ENCODE measurements at regions not wholly inside any gene's neighbourhood (a gene's known extent, or its start where the extent isn't known, plus 50 kb on each side); places are given as distances from the start of the nearest gene placed in this dataset.
"Not testable (repeated sequence)": the region's sequence is repeated elsewhere in the genome, so short reads cannot be mapped to it uniquely, and the experiment has no call there.

DNA sequence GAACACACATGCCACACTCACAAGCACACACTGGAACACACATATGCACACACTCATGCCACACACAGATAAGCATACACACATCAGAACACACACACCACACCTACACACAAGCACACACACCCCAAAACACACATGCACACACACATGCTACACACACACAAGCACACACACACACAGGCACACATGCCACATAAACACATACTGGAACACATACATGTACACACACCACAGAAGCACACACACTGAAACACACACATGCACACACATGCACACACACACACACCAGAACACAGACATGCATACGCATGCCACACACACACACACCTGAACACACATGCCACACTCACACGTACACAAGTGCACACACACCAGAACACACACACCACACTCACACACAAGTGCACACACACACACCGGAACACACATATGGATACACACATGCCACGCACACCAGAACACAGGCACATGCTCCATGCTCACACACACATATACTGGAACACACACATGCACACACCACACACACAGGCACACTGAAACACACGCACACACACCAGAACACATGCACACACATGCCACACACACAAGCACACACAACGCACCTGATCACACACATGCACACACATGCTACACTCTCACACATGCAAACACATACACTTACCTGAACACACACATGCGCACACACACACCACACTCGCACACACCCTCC is 78.0 kb upstream of the IRX4 start:
- DNase-seq (ENCODE audit: low read depth in 2 of 2), result no peak

DNA sequence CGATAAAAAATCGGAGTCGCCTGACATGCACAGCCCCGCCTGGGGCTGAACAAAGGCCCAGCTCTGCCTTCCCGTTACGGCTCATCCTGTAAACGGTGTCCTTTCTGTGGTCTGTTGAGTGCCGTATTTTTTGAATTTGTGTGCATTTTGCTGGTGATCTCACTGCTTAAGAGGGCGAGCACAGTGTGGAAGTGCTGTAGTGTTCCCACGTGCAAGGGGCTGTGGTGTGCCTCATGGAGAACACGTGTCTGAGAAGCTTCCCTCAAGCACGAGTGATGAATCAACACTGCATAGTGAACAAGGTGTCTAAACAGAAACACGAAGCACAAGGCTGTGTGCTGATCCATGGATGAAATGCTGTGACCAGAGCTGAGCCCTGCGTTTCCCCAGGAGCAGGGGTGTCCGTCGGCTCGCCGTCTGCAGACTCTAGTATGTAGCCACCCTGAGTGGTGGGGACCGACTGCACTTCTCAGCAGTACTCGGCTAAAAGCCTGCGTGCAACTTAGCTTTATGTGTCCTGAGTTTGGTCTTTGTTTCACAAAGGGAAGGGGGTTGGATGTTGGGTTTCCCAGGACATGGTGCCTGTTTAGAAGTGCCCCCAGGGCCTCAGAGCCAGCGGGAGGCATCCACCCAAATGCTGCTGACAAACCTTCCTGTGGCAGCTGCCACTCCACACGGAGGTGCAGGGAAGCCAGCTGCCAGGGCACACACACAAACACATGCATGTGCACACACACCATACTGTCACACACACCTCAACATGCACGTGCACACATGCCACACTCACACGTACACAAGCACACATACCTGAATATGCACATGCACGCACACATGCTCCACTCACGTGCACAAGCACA is 77.2 kb upstream of the IRX4 start:
- no peak for DNase-seq (ENCODE audit: low read depth in 2 of 2)

DNA sequence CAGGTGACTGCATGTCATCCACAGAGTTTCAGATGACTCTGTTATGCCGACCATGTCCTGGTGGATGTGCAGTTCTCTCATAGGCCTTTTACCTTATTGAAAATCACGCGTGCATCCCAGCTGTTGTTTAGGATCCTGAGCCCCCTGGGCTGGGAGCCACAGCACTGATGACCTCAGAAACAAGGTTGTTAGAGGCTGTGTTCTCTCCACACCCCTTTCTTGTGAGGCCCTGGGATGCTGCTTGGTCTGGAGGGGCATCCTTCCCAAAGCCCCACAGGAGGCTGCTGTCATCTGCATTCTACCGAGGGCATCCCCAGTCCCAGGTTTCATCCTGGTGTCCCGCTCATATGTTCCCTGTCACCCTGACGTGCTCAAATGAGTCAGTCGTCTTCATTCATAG is 76.5 kb upstream of the IRX4 start:
- DNase-seq (ENCODE audit: low read depth in 2 of 2), result no peak

- no peak for DNase-seq (ENCODE audit: low read depth in 2 of 2)
Observed at GRCh38 chr5:1958211-1959010, 75.7 kb upstream of the IRX4 start.

DNA sequence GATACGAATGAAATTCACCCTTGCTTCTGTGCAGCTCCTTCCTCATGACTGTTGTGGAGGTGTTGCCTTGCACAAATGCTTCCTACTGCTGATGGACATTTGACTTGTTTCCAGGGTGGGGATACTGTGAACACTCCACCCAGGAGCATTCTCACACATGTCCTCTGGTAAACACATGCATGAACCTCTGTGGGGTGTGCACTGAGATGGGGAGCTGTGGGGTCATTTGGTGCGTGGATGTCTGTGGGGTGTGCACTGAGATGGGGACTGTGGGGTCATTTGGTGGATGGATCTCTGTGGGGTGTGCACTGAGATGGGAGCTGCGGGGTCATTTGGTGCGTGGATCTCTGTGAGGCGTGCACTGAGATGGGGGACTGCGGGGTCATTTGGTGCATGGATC is 72.9 kb upstream of the IRX4 start:
- no peak for DNase-seq (ENCODE audit: low read depth in 2 of 2)

DNA sequence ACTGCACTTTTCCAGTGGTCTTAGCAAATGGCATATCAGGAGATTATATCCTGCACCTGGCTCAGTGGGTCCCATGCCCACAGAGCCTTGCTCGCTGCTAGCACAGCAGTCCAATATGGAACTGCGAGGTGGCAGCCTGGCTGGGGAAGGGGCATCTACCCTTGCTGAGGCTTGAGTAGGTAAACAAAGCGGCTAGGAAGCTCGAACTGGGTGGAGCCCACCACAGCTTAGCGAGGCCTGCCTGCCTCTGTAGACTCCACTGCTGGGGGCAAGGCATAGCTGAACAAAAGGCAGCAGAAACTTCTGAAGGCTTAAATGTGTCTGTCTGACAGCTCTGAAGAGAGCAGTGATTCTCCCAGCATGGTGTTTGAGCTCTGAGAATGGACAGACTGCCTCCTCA is 71.0 kb upstream of the IRX4 start:
- DNase-seq (ENCODE audit: low read depth in 2 of 2), result not testable (repeated sequence)

DNA sequence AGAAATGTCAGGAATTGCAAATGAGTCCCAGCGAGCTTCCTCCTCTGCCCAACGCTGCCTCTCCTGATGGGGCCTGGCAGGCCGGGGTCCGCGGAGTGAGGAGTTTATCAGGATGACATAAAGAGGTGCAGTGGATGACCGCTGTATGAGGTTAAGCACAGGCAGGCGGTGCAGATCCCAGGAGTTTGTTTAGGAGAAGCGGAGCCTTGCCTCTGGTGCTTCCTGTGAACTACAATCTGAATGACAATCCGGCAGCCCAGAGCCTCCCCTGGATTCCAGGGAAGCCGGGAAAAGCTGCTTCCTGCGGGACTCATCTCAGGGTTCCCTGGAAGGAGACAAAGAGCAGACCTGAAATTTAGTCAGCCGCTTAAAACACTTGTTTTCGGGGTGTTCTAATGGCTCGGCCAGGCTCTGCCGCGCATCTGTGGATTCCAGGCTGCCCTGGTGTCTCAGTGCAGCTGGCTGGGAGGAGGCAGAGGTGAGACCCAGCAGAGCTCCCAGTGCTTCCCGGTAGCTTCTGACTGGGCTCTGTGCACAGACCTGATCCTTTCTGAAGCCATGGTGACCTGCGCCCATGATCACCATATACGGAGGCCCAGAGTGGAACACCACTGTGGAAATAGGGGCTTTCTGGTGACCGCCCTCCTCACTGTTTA is 69.8 kb upstream of the IRX4 start:
- no peak for DNase-seq (ENCODE audit: low read depth in 2 of 2)

GRCh38 chr5:1952021-1952420 is 69.3 kb upstream of the IRX4 start:
- DNase-seq (ENCODE audit: low read depth in 2 of 2), result no peak

DNA sequence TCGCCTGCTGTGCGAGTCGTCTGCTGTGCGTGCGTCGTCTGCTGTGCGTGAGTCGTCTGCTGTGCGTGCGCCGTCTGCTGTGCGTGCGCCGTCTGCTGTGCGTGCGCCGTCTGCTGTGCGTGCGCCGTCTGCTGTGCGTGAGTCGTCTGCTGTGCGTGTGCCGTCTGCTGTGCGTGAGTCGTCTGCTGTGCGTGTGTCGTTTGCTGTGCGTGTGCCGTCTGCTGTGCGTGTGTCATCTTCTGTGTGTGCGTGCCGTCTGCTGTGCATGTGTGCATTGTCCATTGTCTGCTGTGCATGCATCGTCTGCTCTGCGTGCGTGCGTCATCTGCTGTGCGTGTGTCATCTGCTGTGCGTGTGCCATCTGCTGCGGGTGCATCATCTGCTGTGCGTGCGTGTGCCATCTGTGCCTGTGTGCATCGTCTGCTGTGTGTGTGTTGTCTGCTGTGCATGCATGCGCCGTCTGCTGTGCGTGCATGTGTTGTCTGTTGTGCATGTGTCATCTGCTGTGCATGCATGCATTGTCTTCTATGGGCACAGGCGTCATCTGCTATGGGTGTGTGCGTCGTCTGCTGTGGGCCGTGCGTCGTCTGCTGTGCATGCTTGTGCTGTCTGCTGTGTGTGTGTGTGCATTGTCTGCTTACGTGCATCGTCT is 68.6 kb upstream of the IRX4 start:
- no peak for DNase-seq (ENCODE audit: low read depth in 2 of 2)

DNA sequence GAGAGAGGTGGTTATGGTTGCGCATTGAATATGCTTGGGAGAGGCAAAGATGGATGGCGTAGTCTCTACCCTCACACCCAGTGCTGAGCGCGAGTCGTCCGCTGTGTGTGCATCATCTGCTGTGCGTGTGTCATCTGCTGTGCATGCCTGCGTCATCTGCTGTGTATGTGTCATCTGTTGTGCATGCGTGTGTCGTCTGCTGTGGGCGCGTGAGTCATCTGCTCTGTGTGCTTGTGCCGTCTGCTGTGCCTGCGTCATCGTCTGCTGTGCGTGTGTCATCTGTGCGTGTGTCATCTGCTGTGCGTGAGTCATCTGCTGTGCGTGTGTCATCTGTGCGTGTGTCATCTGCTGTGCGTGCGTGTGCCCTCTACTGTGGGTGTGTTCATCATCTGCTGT is 68.0 kb upstream of the IRX4 start:
- no peak for DNase-seq (ENCODE audit: low read depth in 2 of 2)

DNA sequence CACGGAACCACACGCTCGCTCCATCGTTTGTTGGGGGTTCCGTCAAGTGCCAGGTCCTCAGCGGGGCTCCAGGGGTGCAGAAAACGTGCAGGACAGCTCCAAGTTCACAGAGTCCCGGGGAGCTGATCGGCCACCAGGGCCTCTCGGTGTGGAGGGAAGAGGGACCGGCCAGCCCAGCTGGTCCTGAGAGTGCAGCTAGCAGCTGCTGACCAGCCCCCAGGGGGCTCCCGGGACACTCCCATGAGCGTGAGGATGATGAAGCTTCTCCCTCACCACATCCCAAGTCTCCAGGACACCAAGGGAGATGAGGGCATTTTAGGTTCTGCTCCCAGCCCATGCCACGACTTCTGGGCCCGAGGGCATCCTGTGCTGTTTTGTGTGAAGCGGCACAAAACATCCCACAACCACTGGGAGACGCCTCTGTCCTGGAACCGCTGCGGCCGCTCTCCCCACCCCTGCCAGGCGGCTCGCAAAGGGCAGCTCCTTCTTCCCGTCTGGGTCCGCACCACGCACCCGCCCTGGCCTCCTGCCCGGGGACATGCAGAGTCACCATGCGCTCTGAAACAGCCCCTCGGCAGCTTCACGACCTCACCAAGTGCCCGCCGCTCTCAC is 67.5 kb upstream of the IRX4 start:
- DNase-seq (ENCODE audit: low read depth in 2 of 2), result no peak

- DNase-seq (ENCODE audit: low read depth in 2 of 2), result no peak
Observed at GRCh38 chr5:1949253-1949652, 66.5 kb upstream of the IRX4 start.

GRCh38 chr5:1948663-1949191 is 66.0 kb upstream of the IRX4 start:
- no peak for DNase-seq (ENCODE audit: low read depth in 2 of 2)

DNA sequence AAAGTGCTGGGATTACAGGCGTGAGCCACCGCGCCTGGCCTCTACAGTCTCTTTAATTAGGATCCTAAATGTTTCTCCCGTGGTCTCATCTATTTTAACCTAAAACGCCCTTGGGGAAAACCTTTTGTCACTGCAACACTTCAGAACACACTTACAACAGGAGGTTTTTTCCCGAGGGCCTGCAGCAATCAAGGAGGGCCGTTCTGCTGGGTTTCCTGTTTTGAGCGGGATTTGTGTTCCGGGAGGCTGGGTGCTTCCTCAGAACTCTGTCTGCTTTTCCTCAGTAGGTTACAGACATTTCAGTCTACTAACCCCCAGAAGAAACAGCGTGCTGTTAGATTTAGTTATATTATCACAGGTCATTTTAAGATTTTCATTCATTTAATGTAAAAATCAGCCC is 65.4 kb upstream of the IRX4 start:
- no peak for DNase-seq (ENCODE audit: low read depth in 2 of 2)

DNA sequence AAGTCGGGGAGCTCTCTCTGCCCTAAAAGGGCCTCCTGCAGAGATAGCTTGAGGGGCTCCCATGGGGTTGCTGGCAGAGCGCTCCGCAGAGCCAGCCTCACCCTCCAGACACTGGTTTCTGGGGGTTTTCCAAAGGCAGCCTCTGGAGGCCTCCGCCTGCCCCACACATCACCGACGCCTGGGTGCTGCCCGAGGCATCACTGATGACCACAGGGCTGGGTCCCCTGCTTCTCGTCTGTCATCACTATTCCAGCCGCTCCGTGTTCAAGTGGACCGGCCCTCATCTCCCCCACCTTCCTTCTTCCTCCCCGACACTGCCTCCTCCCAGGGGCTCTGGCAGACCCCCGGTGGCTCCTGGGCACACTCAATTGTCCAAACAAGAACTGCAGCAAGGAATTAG is 64.1 kb upstream of the IRX4 start:
- no peak for DNase-seq (ENCODE audit: low read depth in 2 of 2)

DNA sequence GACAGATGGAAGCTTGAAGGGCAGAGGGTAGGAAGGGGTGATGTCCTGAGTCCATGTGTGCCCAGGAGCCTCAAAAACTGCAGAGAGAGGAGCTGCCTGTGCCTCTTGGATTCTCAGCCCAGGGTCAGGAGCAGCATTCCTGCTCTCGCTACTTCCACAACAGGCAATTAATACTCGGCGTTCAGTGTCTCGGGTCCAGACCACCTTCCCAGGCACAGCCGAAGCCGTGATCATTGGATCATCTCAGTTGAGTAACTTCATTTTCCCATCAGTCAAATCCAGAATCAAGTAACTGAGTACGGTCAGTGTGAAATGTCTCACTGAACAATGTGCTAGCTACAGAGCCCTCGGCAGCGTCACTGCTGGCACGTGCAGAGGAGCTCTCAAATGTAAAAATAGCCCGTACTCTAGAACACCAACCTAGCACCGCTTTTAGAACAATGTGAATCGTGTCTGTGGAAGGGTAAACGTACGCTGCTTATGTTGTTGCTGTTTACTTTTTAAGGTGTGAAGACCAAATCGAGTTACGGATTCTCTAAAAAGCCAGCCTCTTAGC is 63.5 kb upstream of the IRX4 start:
- no peak for DNase-seq (ENCODE audit: low read depth in 2 of 2)

GRCh38 chr5:1945606-1946005 is 62.9 kb upstream of the IRX4 start:
- DNase-seq (ENCODE audit: low read depth in 2 of 2), result no peak

- no peak for DNase-seq (ENCODE audit: low read depth in 2 of 2)
Observed at GRCh38 chr5:1944408-1944807, 61.7 kb upstream of the IRX4 start.

GRCh38 chr5:1943481-1943880 is 60.8 kb upstream of the IRX4 start:
- no peak for DNase-seq (ENCODE audit: low read depth in 2 of 2)

DNA sequence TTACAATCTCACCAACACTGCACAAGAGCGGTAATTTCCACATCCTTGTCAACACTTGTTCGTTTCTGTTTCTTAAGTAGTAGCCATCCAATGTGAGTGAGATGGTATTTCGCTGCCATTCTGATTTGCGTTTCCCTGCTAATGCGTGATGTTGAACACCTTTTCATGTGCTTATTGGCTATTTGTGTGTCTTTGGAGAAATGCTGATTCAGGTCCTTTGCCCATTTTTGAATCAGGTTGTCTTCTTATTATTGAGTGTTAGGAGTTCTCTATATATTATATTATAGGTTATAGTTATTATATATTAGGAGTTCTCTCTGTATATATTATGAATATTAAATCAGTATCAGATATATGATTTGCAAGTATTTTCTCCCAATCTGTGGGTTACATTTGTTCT is 59.9 kb upstream of the IRX4 start:
- no peak for DNase-seq (ENCODE audit: low read depth in 2 of 2)

Measured in dermis microvascular lymphatic vessel endothelial cell (primary cell).